ENCODE measurements at regions not wholly inside any gene's neighbourhood (a gene's known extent, or its start where the extent isn't known, plus 50 kb on each side); places are given as distances from the start of the nearest gene placed in this dataset.

DNA sequence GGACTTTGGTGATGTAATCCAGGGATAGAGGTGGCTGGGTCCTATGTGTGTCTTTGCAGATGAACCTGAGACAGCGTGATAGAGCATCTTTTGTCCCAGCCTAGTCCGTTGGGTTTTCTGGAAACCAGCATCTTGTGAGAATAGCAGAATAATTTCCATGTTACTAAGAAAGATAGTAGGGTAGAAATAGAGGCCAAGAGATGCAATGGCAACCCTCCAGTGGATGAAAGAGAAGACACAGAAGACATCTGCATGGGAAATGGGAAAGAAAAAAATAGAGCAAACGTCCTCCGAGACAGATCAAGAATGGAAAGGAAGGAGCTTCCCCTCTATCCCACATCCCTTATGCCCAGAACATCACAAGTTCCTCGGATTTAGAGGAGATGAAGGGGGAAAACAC lies 409.3 kb upstream of the TMEM132C start:
- DNase-seq (ENCODE audit: low read depth): no peak
- TF ChIP-seq, protein P1, sequence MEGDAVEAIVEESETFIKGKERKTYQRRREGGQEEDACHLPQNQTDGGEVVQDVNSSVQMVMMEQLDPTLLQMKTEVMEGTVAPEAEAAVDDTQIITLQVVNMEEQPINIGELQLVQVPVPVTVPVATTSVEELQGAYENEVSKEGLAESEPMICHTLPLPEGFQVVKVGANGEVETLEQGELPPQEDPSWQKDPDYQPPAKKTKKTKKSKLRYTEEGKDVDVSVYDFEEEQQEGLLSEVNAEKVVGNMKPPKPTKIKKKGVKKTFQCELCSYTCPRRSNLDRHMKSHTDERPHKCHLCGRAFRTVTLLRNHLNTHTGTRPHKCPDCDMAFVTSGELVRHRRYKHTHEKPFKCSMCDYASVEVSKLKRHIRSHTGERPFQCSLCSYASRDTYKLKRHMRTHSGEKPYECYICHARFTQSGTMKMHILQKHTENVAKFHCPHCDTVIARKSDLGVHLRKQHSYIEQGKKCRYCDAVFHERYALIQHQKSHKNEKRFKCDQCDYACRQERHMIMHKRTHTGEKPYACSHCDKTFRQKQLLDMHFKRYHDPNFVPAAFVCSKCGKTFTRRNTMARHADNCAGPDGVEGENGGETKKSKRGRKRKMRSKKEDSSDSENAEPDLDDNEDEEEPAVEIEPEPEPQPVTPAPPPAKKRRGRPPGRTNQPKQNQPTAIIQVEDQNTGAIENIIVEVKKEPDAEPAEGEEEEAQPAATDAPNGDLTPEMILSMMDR (conservative IDR thresholded peaks at IDR 0.05; ENCODE audit: low read depth, low read length): no peak
- no peak overlapping the region for H3K4me3 ChIP-seq (ENCODE audit: low read depth, low read length)

DNA sequence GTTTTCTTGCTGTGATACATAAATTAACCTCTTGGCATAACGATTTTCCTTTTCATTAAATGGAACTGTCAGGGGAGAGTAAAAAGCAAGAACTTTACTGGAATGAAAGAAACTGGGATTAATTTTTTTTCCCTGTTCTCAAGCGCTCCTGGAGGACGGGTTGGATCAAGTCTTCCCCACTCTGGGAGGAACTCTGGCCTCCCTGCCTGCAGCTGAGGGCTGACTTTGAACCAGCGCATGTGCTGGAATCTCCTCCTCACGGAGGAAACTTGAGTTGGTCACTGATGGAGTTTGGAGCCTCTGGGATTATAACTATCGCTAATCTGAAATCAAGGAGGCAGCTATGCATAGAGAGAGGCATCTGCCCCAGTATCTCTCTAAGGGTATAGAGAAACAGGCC lies 406.4 kb upstream of the TMEM132C start:
- TF ChIP-seq, protein P1 (conservative IDR thresholded peaks at IDR 0.05; ENCODE audit: low read depth, low read length): no peak
- no peak for DNase-seq (ENCODE audit: low read depth)
- no peak overlapping the region for H3K4me3 ChIP-seq (ENCODE audit: low read depth, low read length)

DNA sequence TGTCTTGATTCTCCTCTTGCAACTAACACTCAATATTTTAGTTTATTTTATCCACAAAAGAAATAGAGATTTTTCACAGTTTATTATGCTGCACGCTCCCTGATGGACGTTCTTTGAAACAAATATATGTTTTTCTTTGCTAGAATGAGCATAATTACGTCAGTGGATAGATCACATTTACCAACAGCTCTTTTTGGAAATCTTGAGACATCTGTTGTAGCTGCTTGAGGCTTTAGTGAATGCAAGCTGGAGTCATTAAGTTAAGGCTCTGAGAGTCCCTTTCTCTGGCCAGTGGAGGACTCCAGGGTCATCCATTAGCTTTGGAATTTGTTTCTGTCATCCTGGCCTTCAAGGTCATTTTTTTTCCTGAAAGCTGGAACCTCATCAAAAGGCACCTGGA lies 405.6 kb upstream of the TMEM132C start:
- no peak overlapping the region for H3K4me3 ChIP-seq (ENCODE audit: low read depth, low read length)
- no peak for DNase-seq (ENCODE audit: low read depth)
- TF ChIP-seq, protein P1 (conservative IDR thresholded peaks at IDR 0.05; ENCODE audit: low read depth, low read length): no peak

DNA sequence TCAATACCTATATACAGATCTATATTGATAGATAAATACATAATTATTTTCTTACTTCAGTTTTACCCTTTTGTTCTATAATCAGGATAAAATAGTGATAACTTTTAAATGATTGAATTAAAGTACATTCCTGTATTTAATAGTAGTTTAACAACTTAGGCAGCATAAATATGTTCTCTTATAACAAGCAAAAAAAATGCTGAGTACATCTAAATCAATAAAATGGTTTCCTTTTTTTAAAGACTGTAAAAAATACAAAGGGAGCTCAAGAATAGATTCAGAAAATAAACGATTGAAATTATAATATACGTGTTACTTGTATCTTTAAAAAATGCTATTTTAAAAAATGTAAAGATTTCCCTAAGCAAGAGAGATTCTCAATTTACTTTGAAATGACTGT lies 393.7 kb upstream of the TMEM132C start:
- no peak overlapping the region for H3K4me3 ChIP-seq (ENCODE audit: low read depth, low read length)
- DNase-seq (ENCODE audit: low read depth): no peak
- TF ChIP-seq, protein P1 (conservative IDR thresholded peaks at IDR 0.05; ENCODE audit: low read depth, low read length): no peak

DNA sequence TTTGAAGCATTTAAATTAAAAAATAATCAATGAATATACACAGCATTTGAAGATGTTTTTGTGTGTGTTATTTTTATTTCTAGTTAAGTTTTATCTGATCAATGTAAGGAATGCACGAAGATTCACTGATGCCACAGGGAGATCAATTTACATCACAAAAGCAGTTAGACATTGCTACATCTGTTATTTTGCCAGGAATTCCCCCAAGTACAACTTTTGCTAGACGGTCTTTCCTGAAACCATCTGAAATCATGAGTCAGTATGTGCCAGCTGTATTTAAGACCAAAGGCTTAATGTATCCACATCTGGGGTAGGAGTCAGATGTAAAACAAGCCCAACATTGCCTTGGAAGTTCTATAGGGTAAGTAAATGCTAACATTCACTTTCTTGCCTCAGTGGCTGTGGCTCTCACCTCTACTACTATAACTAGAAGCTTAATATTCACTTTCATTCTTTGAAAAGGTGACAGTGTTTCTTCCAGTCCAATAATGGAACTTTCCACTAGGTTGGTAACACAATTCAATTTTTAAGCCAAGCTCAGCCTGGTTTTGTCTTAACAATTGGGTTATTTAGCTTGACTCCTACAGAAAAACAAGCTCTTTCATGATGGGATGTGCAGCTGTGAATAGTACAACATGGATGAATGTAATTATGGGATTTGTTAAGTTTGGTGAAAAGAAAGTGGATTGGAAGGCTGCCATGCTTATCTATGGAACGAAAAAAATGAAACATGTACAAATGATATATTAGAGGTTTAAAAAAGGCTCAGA lies 385.4 kb upstream of the TMEM132C start:
- TF ChIP-seq, protein P1 (conservative IDR thresholded peaks at IDR 0.05; ENCODE audit: low read depth, low read length): no peak
- DNase-seq (ENCODE audit: low read depth): no peak
- H3K4me3 ChIP-seq (ENCODE audit: low read depth, low read length): no peak overlapping the region

DNA sequence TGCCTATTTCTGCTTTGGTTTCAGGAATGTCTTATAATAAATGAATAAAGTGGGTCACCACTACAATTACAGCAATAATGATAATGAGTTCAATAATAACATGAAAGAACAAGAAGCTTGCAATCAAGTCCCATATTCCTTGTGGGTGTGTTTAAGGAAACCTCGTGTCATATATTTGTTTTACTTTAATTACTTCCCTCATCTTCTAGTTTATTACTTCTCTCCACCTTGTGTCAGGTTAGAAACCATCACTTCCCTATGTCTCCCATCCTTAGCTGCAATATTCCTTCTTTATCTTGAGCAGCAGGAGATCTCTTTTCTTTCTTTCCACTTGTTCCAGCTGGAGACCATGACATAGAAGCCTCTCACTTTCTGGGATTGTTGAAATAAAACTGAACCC lies 384.0 kb upstream of the TMEM132C start:
- DNase-seq (ENCODE audit: low read depth): no peak
- no peak overlapping the region for H3K4me3 ChIP-seq (ENCODE audit: low read depth, low read length)
- TF ChIP-seq, protein P1 (conservative IDR thresholded peaks at IDR 0.05; ENCODE audit: low read depth, low read length): no peak
